Gastroesophageal sphincter (tissue), 3 donors: ENCODE measurements at regions not wholly inside any gene's neighbourhood (a gene's known extent, or its start where the extent isn't known, plus 50 kb on each side); places are given as distances from the start of the nearest gene placed in this dataset.

Experiments used
- CTCF ChIP-seq, 4 experiments: fragments of 200-600 bp in 2 of 4; fragments of 450-650 bp in 2 of 4; sonication (generic) in 1 of 4; IDR thresholded peaks; one replicate each; pipeline ENCODE4 v1.5.1; 2017 to 2019; ENCODE audit warnings: antibody characterized with exemption in 4 of 4, mild to moderate bottlenecking in 2 of 4, moderate library complexity in 2 of 4
- POLR2A ChIP-seq, 2 donors: fragments of 450-650 bp; IDR thresholded peaks; one replicate each; pipeline ENCODE4 v1.6.1; 2017; ENCODE audit warnings: antibody characterized with exemption in 2 of 2, mild to moderate bottlenecking in 2 of 2, moderate library complexity in 1 of 2
- POLR2AphosphoS5 ChIP-seq: sonication (generic); formaldehyde crosslinking; IDR thresholded peaks from one replicate; pipeline ENCODE4 v1.6.1; 2017; ENCODE audit warnings: antibody characterized with exemption

- TF ChIP-seq CTCF (IDR thresholded peaks at IDR 0.05) (no peak), POLR2A (IDR thresholded peaks at IDR 0.05) (no peak), POLR2AphosphoS5 (no peak)
These were observed 170.9 kb upstream of the CPEB2 start for GRCh38 chr4:14831416-14831815.
